ENCODE measurements at regions not wholly inside any gene's neighbourhood (a gene's known extent, or its start where the extent isn't known, plus 50 kb on each side); places are given as distances from the start of the nearest gene placed in this dataset.

DNA sequence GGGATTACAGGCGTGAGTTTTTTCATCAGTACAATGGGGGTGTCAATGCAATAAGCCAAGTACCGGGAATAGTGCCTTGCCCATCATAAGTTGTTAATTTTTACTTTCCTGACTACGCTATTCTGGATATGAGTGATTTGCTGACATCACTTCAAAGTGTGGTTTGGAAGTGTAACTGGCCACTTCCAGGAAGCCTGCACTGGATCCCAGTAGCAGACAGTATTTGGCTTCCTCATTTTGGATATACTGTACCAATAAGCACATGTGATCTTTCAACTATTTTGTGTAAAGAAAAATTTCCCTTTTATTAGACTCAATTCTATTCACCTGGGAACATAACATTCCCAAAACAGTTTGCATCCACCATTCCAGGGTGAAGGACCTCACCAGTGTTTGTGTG is 417.7 kb upstream of the KLF4 start:
- Mint-ChIP-seq H3K27me3 (ENCODE audit: insufficient read depth, low read depth, poor library complexity) (peaks cover 1% of the 10 kb centered on the region), H3K9me3 (peaks cover 4% of the 10 kb centered on the region; the same call in 1 of the 3 replicates), H3K4me3 (no peak overlapping the region), H3K27ac (no peak overlapping the region), H3K36me3 (ENCODE audit: low read depth) (peaks cover 2% of the 10 kb centered on the region; the same call in 2 of the 3 replicates), H3K4me1 (peaks cover 7% of the 10 kb centered on the region; the same call in 2 of the 3 replicates)
- Histone ChIP-seq H3K79me2 (replicated peaks; ENCODE audit: insufficient read depth) (no peaks in the 10 kb centered on the region), H3K27ac (ENCODE audit: low read depth) (no peak overlapping the region), H3K4me1 (ENCODE audit: insufficient read depth) (no peaks in the 10 kb centered on the region), H3K36me3 (ENCODE audit: insufficient read depth) (no peaks in the 10 kb centered on the region), H2AFZ (no peak overlapping the region), H3K4me3 (no peak overlapping the region), H3K27me3 (ENCODE audit: insufficient read depth) (no peaks in the 10 kb centered on the region), H3K4me2 (no peak overlapping the region), H3F3A (replicated peaks; ENCODE audit: low read depth) (no peaks in the 10 kb centered on the region), H3K9me2 (ENCODE audit: insufficient read depth) (peaks cover 8% of the 10 kb centered on the region; the same call in 1 of the 2 replicates), H4K20me1 (replicated peaks; ENCODE audit: insufficient read depth) (no peaks in the 10 kb centered on the region)
- DNase-seq (ENCODE audit: low spot score): no peak
- ATAC-seq: no peak
- no peak for TF ChIP-seq EZH2 (IDR thresholded peaks at IDR 0.05; ENCODE audit: low read depth, unreplicated experiment)
- no peak for TF ChIP-seq JUNB (IDR thresholded peaks at IDR 0.05; ENCODE audit: unreplicated experiment)
- TF ChIP-seq, protein P1, sequence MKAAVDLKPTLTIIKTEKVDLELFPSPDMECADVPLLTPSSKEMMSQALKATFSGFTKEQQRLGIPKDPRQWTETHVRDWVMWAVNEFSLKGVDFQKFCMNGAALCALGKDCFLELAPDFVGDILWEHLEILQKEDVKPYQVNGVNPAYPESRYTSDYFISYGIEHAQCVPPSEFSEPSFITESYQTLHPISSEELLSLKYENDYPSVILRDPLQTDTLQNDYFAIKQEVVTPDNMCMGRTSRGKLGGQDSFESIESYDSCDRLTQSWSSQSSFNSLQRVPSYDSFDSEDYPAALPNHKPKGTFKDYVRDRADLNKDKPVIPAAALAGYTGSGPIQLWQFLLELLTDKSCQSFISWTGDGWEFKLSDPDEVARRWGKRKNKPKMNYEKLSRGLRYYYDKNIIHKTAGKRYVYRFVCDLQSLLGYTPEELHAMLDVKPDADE (IDR thresholded peaks at IDR 0.05): no peak
- TF ChIP-seq CREB1 (CRISPR knock-in tag; IDR thresholded peaks at IDR 0.05; ENCODE audit: low read depth): no peak
- TF ChIP-seq, protein P2, sequence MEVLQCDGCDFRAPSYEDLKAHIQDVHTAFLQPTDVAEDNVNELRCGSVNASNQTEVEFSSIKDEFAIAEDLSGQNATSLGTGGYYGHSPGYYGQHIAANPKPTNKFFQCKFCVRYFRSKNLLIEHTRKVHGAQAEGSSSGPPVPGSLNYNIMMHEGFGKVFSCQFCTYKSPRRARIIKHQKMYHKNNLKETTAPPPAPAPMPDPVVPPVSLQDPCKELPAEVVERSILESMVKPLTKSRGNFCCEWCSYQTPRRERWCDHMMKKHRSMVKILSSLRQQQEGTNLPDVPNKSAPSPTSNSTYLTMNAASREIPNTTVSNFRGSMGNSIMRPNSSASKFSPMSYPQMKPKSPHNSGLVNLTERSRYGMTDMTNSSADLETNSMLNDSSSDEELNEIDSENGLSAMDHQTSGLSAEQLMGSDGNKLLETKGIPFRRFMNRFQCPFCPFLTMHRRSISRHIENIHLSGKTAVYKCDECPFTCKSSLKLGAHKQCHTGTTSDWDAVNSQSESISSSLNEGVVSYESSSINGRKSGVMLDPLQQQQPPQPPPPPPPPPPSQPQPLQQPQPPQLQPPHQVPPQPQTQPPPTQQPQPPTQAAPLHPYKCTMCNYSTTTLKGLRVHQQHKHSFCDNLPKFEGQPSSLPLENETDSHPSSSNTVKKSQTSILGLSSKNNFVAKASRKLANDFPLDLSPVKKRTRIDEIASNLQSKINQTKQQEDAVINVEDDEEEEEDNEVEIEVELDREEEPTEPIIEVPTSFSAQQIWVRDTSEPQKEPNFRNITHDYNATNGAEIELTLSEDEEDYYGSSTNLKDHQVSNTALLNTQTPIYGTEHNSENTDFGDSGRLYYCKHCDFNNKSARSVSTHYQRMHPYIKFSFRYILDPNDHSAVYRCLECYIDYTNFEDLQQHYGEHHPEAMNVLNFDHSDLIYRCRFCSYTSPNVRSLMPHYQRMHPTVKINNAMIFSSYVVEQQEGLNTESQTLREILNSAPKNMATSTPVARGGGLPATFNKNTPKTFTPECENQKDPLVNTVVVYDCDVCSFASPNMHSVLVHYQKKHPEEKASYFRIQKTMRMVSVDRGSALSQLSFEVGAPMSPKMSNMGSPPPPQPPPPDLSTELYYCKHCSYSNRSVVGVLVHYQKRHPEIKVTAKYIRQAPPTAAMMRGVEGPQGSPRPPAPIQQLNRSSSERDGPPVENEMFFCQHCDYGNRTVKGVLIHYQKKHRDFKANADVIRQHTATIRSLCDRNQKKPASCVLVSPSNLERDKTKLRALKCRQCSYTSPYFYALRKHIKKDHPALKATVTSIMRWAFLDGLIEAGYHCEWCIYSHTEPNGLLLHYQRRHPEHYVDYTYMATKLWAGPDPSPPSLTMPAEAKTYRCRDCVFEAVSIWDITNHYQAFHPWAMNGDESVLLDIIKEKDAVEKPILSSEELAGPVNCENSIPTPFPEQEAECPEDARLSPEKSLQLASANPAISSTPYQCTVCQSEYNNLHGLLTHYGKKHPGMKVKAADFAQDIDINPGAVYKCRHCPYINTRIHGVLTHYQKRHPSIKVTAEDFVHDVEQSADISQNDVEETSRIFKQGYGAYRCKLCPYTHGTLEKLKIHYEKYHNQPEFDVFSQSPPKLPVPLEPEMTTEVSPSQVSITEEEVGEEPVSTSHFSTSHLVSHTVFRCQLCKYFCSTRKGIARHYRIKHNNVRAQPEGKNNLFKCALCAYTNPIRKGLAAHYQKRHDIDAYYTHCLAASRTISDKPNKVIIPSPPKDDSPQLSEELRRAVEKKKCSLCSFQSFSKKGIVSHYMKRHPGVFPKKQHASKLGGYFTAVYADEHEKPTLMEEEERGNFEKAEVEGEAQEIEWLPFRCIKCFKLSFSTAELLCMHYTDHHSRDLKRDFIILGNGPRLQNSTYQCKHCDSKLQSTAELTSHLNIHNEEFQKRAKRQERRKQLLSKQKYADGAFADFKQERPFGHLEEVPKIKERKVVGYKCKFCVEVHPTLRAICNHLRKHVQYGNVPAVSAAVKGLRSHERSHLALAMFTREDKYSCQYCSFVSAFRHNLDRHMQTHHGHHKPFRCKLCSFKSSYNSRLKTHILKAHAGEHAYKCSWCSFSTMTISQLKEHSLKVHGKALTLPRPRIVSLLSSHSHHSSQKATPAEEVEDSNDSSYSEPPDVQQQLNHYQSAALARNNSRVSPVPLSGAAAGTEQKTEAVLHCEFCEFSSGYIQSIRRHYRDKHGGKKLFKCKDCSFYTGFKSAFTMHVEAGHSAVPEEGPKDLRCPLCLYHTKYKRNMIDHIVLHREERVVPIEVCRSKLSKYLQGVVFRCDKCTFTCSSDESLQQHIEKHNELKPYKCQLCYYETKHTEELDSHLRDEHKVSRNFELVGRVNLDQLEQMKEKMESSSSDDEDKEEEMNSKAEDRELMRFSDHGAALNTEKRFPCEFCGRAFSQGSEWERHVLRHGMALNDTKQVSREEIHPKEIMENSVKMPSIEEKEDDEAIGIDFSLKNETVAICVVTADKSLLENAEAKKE (CRISPR knock-in tag; IDR thresholded peaks at IDR 0.05): no peak
- TF ChIP-seq NANOG (IDR thresholded peaks at IDR 0.05; ENCODE audit: borderline replicate concordance): no peak
- TF ChIP-seq ZNF331 (CRISPR knock-in tag; IDR thresholded peaks at IDR 0.05; ENCODE audit: low read depth): no peak
- no peak for TF ChIP-seq STAT1 (IDR thresholded peaks at IDR 0.05; ENCODE audit: unreplicated experiment)

Data from GM23338 (cell line).